Breast epithelium (tissue), 4 donors: ENCODE measurements at regions not wholly inside any gene's neighbourhood (a gene's known extent, or its start where the extent isn't known, plus 50 kb on each side); places are given as distances from the start of the nearest gene placed in this dataset.

ENCODE experiments used
- DNase-seq, 2 donors: peaks; one replicate each; pipeline ENCODE4 v3.0.0-alpha.2; 2019; ENCODE audit warnings: low spot score in 2 of 2
- H3K27ac ChIP-seq, 2 donors: fragments of 200-600 bp; sonication (generic) in 1 of 2; one replicate each; pipeline ENCODE4 v1.5.1; 2016 to 2019; ENCODE audit warnings: mild to moderate bottlenecking in 1 of 2
- H3K27me3 ChIP-seq, 2 donors: fragments of 200-600 bp; sonication (generic) in 1 of 2; one replicate each; pipeline versions ENCODE4 v1.5.1 to v1.6.0; 2017 to 2019; ENCODE audit warnings: control low read depth in 1 of 2, mild to moderate bottlenecking in 1 of 2
- H3K36me3 ChIP-seq: fragments of 200-600 bp; one replicate; pipeline ENCODE4 v1.5.1; 2019
- H3K4me1 ChIP-seq, 2 donors: fragments of 200-600 bp; sonication (generic); one replicate each; pipeline ENCODE4 v1.5.1; 2016 to 2019; ENCODE audit warnings: control low read depth in 1 of 2
- H3K4me3 ChIP-seq, 3 donors: fragments of 200-600 bp; sonication (generic); 1 replicate in 2 of 3; 2 replicates in 1 of 3; pipeline ENCODE4 v1.5.1; 2016 to 2019; ENCODE audit warnings: mild to moderate bottlenecking in 3 of 3, moderate library complexity in 2 of 3
- H3K9me3 ChIP-seq, 2 donors: fragments of 200-600 bp; sonication (generic) in 1 of 2; one replicate each; pipeline ENCODE4 v1.5.1; 2016 to 2019; ENCODE audit warnings: control low read depth in 1 of 2
- CTCF ChIP-seq, 3 donors: fragments of 450-650 bp; IDR thresholded peaks; one replicate each; pipeline ENCODE4 v1.5.1; 2016 to 2017; ENCODE audit warnings: antibody characterized with exemption in 3 of 3, mild to moderate bottlenecking in 3 of 3, moderate library complexity in 3 of 3
- POLR2A ChIP-seq: fragments of 450-650 bp; IDR thresholded peaks from one replicate; pipeline ENCODE4 v1.6.1; 2016; ENCODE audit warnings: antibody characterized with exemption, mild to moderate bottlenecking, moderate library complexity
- POLR2AphosphoS5 ChIP-seq, 3 donors: sonication (generic); formaldehyde crosslinking; IDR thresholded peaks; one replicate each; pipeline ENCODE4 v1.6.1; 2017; ENCODE audit warnings: antibody characterized with exemption in 3 of 3
- intact Hi-C: fragments of 100-400 bp; cut with DNase I; formaldehyde crosslinking; loops from one replicate; pipeline ENCODE4 v1.15.1; 2023; ENCODE audit warnings: low total_unique reads

DNA sequence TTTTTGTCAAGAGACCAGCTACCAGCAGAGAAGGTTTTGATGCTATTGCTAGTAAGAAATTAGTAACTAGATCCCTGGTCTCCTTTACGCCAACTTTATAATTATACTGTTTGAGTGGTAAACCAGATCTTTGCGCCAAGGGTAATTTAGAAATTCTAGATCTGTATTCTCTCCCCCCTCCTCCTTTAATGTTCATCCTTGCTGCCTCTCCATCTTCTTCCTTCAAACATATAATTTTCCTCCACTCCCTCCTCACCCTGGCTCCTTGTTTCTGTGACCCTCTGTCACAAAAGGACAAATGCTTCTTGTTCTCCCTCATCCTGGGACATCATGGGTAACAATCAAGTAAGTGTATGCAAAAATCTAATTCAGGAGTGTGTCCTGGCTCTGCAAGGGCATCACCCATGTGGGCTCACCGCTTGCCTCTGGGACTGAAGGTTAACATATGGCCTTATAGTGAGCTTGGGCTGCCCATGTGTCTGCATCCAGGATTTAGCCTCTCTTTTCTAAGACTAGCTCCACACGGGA is 121.2 kb downstream of the BAMBI start:
- H3K4me1 ChIP-seq, result no peaks in the 10 kb centered on the region
- H3K9me3 ChIP-seq, result no peaks in the 10 kb centered on the region
- intact Hi-C loops, result no loop called here
- no peak for TF ChIP-seq POLR2A
- TF ChIP-seq CTCF (IDR thresholded peaks at IDR 0.05), result no peak
- TF ChIP-seq POLR2AphosphoS5 (IDR thresholded peaks at IDR 0.05), result no peak
- no peaks in the 10 kb centered on the region for H3K27me3 ChIP-seq
- H3K4me3 ChIP-seq, result no peak overlapping the region
- no peak overlapping the region for H3K27ac ChIP-seq
- DNase-seq, result no peak
- H3K36me3 ChIP-seq, result no peaks in the 10 kb centered on the region

DNA sequence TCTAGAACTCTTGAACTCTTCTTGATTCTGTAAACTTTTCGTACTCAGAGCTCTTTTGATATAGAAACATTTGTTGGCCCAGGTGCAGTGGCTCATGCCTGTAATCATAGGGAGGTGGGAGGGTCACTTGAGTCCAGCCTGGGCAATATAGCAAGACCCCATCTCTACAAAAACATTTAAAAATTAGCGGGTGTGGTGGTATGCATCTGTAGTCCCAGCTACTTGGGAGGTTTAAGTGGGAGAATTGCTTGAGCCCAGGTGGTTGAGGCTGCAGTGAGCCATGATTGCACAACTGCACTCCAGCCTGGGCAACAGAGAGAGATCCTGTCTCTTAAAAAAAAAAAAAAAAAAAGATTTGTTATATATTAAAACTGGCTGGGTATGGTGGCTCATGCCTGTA is 121.6 kb downstream of the BAMBI start:
- Histone ChIP-seq H3K4me1 (no peaks in the 10 kb centered on the region), H3K9me3 (no peaks in the 10 kb centered on the region), H3K36me3 (no peaks in the 10 kb centered on the region), H3K27me3 (no peaks in the 10 kb centered on the region), H3K27ac (no peak overlapping the region), H3K4me3 (no peak overlapping the region)
- intact Hi-C loops, result no loop called here
- DNase-seq, result no peak
- no peak for TF ChIP-seq POLR2AphosphoS5 (IDR thresholded peaks at IDR 0.05)
- no peak for TF ChIP-seq CTCF (IDR thresholded peaks at IDR 0.05)
- TF ChIP-seq POLR2A, result no peak

DNA sequence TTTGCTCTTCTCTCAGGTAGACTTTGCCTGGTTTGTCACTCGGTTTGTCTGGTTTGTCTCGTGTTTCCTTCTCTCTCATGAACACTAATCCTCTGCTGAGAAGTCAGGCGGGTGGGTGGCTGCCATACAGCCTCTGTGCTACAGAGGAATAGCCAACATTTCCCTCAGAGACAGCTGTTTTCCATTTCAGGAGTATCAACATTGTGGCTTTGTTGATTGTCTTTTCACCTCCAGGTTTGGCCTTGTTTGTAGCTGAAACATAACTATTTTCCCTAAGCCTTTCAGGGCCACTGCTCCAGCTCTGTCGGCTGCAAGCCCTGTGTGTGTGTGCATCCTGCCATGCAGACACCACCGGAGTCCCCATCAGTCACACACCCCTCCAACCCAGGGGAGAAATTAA is 122.8 kb downstream of the BAMBI start:
- no peaks in the 10 kb centered on the region for H3K27me3 ChIP-seq
- no peaks in the 10 kb centered on the region for H3K4me1 ChIP-seq
- H3K27ac ChIP-seq, result no peak overlapping the region
- no peaks in the 10 kb centered on the region for H3K36me3 ChIP-seq
- TF ChIP-seq POLR2A (no peak), CTCF (IDR thresholded peaks at IDR 0.05) (no peak), POLR2AphosphoS5 (IDR thresholded peaks at IDR 0.05) (no peak)
- H3K9me3 ChIP-seq, result no peaks in the 10 kb centered on the region
- intact Hi-C loops, result no loop called here
- DNase-seq, result no peak
- no peak overlapping the region for H3K4me3 ChIP-seq

DNA sequence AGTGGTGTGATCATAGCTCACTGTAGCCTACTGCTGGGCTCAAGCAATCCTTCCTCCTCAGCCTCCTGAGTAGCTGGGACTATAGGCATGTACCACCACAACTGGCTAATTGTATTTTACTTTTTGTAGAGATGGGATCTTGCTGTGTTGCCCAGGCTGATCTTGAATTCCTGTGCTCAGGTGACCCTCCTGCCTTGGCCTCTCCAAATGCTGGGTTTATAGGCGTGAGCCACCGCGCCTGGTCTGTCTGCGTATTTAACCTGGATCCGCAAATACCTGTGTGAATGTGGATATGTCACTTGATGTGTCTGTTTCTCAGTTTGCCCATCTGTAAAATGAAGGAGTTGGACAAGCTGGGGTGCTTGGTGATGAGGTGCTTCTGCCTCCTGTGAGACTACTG is 123.9 kb downstream of the BAMBI start:
- H3K27ac ChIP-seq, result no peak overlapping the region
- no peaks in the 10 kb centered on the region for H3K36me3 ChIP-seq
- H3K27me3 ChIP-seq, result no peaks in the 10 kb centered on the region
- H3K4me3 ChIP-seq, result no peak overlapping the region
- H3K4me1 ChIP-seq, result no peaks in the 10 kb centered on the region
- H3K9me3 ChIP-seq, result no peaks in the 10 kb centered on the region
- TF ChIP-seq CTCF (IDR thresholded peaks at IDR 0.05), result no peak
- TF ChIP-seq POLR2A, result no peak
- TF ChIP-seq POLR2AphosphoS5 (IDR thresholded peaks at IDR 0.05), result no peak
- no peak for DNase-seq
- intact Hi-C loops, result no loop called here

DNA sequence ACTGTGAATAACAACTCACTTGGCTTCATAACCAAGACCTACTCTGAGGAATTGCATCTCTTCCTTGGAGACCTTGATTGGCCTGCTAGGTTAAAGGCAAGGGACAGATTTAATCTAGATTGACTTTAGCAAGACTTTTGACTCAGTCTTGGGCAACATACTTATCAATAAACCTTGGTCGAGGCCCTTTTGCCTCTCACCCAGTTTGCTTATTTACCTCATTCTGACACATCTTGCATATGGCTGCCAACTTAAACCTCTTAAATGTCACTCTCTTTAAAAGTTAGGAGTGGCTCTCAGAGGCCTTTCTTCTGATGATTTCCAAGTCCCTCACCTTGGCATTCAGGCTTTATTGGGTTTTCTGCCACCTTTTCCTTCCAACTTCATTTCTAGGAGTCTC is 124.5 kb downstream of the BAMBI start:
- H3K27ac ChIP-seq, result no peak overlapping the region
- H3K4me3 ChIP-seq, result no peak overlapping the region
- intact Hi-C loops, result no loop called here
- H3K4me1 ChIP-seq, result no peaks in the 10 kb centered on the region
- TF ChIP-seq CTCF (IDR thresholded peaks at IDR 0.05) (no peak), POLR2AphosphoS5 (IDR thresholded peaks at IDR 0.05) (no peak), POLR2A (no peak)
- H3K9me3 ChIP-seq, result no peaks in the 10 kb centered on the region
- DNase-seq, result no peak
- no peaks in the 10 kb centered on the region for H3K27me3 ChIP-seq
- H3K36me3 ChIP-seq, result no peaks in the 10 kb centered on the region
